Fibroblast of pulmonary artery (primary cell): ENCODE measurements at regions not wholly inside any gene's neighbourhood (a gene's known extent, or its start where the extent isn't known, plus 50 kb on each side); places are given as distances from the start of the nearest gene placed in this dataset.

Experiments
- DNase-seq: peaks from one replicate; pipeline ENCODE4 v3.0.0-alpha.2; 2010; ENCODE audit warnings: low read depth
- H3K4me3 ChIP-seq: replicated peaks from 2 replicates; pipeline ENCODE4 v1.5.1; 2011; ENCODE audit warnings: low read depth, mild to moderate bottlenecking, control low read depth, low read length, moderate library complexity
- TF ChIP-seq, protein P1 (sequence below): IDR thresholded peaks from 2 replicates; pipeline ENCODE4 v1.5.1; 2011; ENCODE audit warnings: mild to moderate bottlenecking, control low read depth, low read length, inconsistent platforms; ENCODE audit errors: missing control alignments

DNA sequence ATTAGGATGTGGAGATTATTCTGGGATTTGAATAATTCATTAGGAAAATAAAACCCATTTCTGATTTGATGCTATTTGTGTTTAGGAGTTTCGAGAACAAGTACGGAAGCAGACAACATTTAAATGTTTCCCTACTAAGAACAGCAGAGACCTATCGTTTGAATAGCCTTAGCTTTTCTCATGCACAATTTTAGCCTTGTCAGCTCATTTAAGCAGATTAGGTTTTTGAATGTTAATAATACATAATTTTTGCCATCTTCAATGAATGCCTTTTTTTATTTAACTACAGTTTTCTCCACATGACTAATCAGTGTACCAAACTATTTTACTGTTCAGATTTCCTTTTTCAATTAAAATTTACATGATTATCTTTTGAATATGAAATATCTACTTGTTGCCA lies 592.0 kb downstream of the BCKDHB start:
- no peak for DNase-seq
- TF ChIP-seq, protein P1, sequence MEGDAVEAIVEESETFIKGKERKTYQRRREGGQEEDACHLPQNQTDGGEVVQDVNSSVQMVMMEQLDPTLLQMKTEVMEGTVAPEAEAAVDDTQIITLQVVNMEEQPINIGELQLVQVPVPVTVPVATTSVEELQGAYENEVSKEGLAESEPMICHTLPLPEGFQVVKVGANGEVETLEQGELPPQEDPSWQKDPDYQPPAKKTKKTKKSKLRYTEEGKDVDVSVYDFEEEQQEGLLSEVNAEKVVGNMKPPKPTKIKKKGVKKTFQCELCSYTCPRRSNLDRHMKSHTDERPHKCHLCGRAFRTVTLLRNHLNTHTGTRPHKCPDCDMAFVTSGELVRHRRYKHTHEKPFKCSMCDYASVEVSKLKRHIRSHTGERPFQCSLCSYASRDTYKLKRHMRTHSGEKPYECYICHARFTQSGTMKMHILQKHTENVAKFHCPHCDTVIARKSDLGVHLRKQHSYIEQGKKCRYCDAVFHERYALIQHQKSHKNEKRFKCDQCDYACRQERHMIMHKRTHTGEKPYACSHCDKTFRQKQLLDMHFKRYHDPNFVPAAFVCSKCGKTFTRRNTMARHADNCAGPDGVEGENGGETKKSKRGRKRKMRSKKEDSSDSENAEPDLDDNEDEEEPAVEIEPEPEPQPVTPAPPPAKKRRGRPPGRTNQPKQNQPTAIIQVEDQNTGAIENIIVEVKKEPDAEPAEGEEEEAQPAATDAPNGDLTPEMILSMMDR, result no peak

DNA sequence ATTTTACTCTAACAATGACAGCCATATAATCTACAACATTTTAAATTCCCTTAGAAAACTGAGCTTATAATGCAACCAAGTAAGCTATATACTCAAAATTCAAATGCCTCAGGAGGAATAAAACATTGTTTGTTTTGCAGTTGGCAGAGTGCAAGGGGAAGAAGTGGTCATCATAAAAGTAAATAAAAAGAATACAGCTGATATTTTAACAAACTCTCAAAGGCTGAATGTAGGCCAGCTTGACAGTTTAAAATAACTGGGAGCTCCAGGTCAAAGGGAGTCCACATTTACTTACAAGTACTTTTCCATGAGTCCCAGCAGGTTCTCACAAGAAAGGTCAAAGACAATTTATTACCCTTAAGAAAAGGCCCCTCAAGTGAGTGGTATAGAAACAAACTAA lies 589.8 kb downstream of the BCKDHB start:
- TF ChIP-seq, protein P1, result no peak
- DNase-seq, result no peak
- H3K4me3 ChIP-seq, result no peak overlapping the region

More for the DNA sequence above, 592.0 kb downstream of the BCKDHB start:
- H3K4me3 ChIP-seq, result no peak overlapping the region

DNA sequence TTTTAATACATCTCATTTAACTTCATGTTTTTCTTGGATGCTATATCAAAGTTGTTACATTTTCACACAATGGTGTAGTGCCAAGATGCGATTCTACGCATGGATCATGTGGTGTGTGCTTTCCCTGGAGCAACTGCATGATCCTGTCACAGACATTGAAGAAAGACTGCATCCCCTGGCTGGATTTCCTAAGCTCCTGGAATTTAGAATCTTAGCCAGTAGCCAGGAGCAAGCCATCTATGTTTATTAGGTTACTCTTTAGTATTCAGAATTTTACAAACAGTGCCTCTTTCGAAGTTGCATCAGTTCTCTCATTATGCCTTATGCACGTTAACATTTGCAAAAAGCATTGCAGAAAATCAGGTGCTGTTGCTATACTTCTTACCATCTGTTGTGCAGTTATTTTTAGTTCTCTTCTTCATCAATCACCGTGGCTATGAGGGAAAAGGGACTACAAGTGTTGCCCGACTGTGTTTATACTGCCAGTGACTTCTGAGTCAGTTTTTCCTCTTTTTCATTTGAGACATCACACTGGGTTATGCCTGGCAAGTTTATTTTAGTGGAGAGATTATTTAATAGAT lies 584.2 kb downstream of the BCKDHB start:
- peak; percentile 11 for DNase-seq
- H3K4me3 ChIP-seq, result no peak overlapping the region
- TF ChIP-seq, protein P1, result no peak

DNA sequence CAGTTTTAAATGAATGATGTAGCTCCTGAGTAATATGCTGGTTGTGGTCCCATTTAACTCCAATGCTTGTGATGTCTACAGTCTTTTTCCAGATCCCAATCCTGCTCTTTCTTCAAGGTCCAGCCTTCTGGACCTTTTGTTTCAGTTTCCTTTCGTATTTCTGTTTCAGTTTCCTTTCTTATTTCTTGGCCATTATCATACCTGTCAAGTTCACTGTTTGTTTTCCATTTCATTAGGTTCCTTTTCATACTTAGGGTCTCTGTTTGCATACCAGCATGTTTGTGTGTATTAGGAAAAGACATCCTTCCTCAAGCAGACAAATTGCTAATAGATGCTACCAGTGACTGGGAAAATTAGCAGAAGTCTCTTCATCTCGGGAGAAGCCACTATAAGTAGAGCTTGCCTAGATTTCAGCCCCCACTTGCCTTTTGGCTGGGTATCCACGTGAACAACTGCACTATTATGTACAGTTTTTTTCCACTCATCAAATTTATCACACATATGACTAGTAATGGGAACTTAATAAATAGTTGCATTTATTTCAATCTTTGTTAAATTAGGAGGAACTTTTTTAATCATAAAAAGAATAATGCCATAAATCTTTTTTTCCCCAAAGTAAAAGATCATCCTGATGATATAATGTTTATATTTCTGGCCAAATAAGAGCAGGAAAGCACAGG lies 583.4 kb downstream of the BCKDHB start:
- no peak overlapping the region for H3K4me3 ChIP-seq

DNA sequence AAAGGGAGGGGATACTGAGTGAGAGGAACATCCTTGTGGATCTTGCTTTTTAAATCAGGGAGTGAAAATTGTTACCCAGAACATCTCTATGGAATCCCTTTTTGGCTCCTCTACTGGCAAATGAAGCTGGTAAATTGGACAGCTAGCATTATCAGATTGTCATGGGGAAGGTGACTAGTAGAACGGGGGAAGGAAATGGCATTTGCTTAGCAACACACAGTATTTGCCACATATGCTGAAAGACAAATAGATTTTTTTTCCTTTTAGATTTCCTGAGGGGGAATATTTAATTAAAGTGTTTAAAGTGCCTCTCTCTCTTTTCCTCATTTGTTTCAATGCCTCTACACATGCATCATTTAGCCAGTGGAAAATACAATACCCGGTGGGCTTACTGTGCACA lies 573.5 kb downstream of the BCKDHB start:
- DNase-seq, result no peak
- TF ChIP-seq, protein P1, result no peak
- no peak overlapping the region for H3K4me3 ChIP-seq

More for the DNA sequence above, 583.4 kb downstream of the BCKDHB start:
- DNase-seq, result no peak
- TF ChIP-seq, protein P1, result no peak

DNA sequence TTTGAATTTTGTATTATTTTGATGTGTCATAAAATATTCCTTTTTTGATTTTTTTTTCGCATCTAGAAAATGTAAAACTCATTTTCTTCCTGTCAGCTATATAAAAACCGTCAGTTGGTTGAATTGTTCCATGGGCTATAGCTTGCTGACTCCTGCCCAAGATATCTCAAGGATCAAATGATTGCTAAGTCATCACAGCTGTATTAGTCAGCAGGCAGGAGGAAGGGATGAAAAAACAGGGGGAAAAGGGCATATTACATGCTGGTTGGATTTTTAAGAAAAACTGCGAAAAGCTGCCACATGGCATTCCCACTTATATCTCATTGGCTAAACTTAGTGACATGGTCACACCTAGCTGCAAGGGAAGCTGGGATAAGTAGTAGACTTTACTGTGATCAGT lies 569.9 kb downstream of the BCKDHB start:
- TF ChIP-seq, protein P1, result no peak
- H3K4me3 ChIP-seq, result no peak overlapping the region
- no peak for DNase-seq

DNA sequence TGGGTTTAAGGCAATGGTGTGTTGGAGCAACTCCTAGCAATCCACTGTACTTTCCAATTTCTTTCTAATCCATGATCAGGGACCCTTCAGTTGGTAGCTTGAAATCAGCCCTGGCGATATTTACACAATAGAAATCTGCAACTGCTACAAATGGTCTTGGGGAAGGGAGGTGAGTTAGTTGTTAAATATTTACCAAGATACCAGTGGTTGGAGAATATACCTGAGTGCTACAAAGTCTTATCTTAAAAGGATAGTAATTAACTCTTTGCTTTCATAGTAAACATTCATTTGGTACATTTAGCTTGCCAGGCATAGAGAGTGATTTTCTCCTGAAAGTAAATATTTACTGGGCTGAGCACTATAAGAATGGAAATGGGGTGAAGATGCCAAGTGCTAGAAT lies 568.2 kb downstream of the BCKDHB start:
- DNase-seq, result no peak
- no peak overlapping the region for H3K4me3 ChIP-seq
- TF ChIP-seq, protein P1, result no peak
